G401 (cell line): ENCODE measurements at regions not wholly inside any gene's neighbourhood (a gene's known extent, or its start where the extent isn't known, plus 50 kb on each side); places are given as distances from the start of the nearest gene placed in this dataset.
"Not testable (repeated sequence)": the region's sequence is repeated elsewhere in the genome, so short reads cannot be mapped to it uniquely, and the experiment has no call there.

Experiments
- DNase-seq: peaks from one replicate; pipeline ENCODE4 v3.0.0-alpha.2; 2015; ENCODE audit warnings: low spot score
- in situ Hi-C: cut with HindIII; loops from 2 replicates; pipeline ENCODE4 v1.10.0; 2016; ENCODE audit warnings: low sequenced_read_pairs, mixed read lengths

DNA sequence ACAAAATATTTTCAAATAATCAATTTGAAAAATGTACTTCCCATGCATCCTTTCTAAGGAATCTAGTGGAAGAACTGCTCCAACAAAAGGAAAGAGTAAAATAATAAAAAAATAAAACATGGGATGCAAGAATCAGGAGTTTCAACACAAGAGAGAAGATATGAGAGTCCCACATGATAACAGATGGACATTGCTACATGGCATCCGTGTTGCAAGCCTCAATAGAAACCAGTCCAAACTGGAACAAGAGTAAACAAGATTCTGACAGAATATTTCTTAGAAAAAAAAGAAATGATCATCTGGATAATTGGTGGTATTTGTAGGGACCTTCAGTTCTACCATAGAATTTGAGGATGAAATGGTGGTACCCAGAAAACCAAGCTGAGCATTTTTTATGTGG, 186.8 kb downstream of the FRK start:
- no peak for DNase-seq
- in situ Hi-C loops, result no loop called here

- in situ Hi-C loops, result no loop called here
These were observed 190.2 kb downstream of the FRK start for GRCh38 chr6:115870464-115870863.

GRCh38 chr6:115865914-115866313, 194.8 kb downstream of the FRK start:
- in situ Hi-C loops, result no loop called here

More at GRCh38 chr6:115870464-115870863, 190.2 kb downstream of the FRK start:
- DNase-seq, result no peak

DNA sequence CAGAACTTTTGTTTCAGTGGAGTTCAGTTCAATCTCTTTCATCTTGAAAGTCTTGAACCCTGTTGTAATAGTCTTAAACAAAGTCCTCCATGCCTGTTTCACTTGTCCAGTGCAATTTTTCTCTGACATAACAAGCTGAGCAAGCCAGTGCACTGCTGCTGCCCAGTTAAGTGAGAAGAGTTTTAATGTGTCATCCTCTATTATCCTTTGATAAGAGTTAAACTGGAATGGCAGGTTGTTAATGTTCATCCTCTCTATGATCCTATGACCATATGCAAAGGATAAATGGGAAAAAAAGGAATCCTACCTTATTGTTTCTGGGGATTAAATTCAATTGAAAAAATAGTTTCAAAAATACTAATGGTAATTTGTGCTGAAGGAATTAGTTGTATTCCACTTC, 197.5 kb downstream of the FRK start:
- in situ Hi-C loops, result no loop called here
- DNase-seq, result no peak

More at GRCh38 chr6:115865914-115866313, 194.8 kb downstream of the FRK start:
- DNase-seq, result peak; percentile 3

GRCh38 chr6:115861658-115862057, 199.0 kb downstream of the FRK start:
- DNase-seq, in situ Hi-C loops: not testable (repeated sequence)

DNA sequence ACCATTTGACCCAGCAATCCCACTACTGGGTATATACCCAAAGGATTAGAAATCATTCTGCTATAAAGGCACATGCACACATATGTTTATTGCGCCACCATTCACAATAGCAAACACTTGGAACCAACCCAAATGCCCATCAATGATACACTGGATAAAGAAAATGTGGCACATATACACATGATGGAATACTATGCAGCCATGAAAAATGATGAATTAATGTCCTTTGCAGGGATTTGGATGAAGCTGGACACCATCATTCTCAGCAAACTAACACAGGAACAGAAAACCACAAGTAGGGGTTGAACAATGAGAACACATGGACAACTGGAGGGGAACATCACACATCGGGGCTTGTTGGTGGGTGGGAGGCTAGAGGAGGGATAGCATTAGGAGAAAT, 201.1 kb downstream of the FRK start:
- DNase-seq, in situ Hi-C loops: not testable (repeated sequence)

DNA sequence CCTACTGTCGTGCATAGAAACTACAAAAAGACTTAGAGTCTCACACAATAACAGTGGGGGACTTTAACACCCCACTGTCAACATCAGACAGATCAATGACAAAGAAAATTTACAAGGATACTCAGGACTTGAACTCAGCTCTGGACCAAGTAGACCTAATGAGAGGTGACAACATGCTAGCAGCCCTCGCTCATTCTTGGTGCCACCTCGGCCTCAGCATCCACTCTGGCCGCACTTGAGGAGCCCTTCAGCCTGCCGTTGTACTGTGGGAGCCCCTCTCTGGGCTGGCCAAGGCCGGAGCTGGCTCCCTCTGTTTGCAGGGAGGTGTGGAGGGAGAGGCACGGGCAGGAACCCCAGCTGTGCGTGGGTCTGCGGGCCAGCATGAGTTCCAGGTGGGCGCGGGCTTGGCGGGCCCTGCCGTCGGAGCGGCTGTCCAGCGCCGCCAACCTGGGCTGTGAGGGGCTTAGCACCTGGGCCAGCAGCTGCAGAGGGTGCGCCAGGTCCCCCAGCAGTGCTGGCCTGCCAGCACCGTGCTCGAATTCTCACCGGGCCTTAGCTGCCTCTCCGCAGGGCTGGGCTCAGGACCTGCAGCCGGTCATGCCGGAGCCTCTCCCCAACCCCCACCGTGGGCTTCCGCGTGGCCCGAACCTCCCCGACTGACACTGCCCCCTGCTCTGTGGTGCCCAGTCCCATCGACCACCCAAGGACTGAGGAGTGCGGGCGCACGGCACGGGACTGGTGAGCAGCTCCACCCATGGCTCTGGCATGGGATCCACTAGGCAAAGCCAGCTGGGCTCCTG, 205.6 kb downstream of the FRK start:
- in situ Hi-C loops, result no loop called here
- DNase-seq, result no peak

GRCh38 chr6:115847671-115848070, 213.0 kb downstream of the FRK start:
- in situ Hi-C loops, result no loop called here

GRCh38 chr6:115843945-115844344, 216.7 kb downstream of the FRK start:
- in situ Hi-C loops, result no loop called here

More at GRCh38 chr6:115847671-115848070, 213.0 kb downstream of the FRK start:
- no peak for DNase-seq

GRCh38 chr6:115842338-115842737, 218.4 kb downstream of the FRK start:
- in situ Hi-C loops, result no loop called here
- no peak for DNase-seq

More at GRCh38 chr6:115843945-115844344, 216.7 kb downstream of the FRK start:
- DNase-seq, result no peak

- in situ Hi-C loops, result no loop called here
- no peak for DNase-seq
These were observed 221.0 kb downstream of the FRK start for GRCh38 chr6:115839583-115840181.

DNA sequence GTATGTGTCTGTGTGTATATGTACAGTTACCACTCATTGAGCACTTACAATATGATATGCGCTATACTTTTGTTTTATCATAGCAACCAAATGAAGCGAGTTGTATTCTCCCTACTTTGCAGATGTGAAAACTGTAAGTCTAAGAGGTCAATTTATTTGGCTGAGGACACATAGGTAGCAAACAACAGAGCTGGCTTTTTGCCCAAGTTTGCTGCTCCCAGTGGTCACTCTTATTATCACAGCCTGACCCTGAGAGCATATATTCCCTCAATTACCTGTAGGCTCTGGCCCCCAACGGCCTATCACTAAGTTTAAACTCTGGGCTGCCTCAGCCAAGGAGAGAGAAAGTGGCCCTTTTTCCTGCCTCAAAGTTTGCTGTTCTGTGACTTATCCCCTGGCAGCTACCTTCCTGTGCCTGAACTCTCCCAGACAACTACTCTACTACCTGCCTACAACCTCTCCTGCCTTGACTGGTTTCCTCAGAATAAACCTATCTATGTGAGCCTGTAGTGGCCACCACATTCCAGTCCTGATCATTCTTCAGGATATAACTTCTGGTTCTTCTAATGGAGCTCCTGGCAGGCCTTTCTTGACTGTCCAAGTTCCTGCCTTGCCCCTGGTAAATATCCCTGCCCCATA, 221.8 kb downstream of the FRK start:
- DNase-seq, result no peak
- in situ Hi-C loops, result no loop called here

DNA sequence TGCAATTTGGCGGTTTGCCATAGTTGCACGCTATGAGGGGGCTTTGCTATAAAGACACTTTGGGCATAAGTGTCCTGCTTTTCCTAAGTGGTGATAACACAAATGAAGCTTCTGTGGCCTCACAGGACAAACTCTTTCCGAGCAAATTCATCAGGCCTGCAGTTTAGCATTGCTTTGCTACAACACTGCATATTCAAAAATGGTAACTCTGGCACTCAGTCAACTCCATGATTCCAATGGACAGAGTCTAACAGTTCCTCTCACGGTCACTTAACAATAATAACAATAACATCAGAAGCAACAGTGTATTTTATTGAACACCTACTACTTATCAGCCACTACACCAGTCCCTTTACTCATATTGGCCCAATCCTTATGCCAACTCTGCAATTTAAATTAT, 222.5 kb downstream of the FRK start:
- in situ Hi-C loops, result no loop called here

DNA sequence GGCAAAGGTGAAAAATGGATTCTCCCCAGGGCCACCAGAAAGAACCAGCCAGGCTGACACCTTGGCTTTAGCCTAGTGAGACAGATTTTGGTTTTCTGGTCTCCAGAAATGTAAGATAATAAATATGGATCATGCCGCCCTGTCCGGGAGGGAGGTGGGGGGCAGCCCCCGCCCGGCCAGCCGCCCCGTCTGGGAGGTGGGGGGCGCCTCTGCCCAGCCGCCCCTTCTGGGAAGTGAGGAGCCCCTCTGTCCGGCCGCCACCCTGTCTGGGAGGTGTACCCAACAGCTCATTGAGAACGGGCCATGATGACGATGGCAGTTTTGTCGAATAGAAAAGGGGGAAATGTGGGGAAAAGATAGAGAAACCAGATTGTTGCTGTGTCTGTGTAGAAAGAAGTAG, 224.3 kb downstream of the FRK start:
- in situ Hi-C loops, DNase-seq: not testable (repeated sequence)

More for the DNA sequence above, 222.5 kb downstream of the FRK start:
- DNase-seq, result no peak

DNA sequence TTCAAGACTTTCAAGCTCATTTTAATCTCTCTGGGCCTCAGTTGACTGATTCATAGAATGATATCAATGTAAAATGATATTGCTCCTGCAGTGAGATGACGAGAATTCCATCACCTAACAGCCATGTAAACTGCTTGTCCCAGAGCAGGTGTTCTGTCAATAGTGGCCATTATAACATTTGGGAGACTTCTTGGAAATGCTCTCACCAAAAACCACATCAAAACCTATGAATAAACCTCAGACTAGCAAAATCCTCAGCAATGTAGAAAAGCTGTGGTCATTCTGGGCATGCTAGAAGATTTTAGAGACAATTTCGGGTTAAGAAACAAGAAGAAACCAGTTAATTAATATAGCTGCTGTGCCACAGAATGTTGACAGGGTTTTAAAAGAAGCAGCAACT, 225.4 kb downstream of the FRK start:
- DNase-seq, result no peak
- in situ Hi-C loops, result no loop called here

GRCh38 chr6:115834542-115834941, 226.1 kb downstream of the FRK start:
- in situ Hi-C loops, DNase-seq: not testable (repeated sequence)

- DNase-seq, result no peak
- in situ Hi-C loops, result no loop called here
These were observed 227.9 kb downstream of the FRK start for GRCh38 chr6:115832786-115833185.

DNA sequence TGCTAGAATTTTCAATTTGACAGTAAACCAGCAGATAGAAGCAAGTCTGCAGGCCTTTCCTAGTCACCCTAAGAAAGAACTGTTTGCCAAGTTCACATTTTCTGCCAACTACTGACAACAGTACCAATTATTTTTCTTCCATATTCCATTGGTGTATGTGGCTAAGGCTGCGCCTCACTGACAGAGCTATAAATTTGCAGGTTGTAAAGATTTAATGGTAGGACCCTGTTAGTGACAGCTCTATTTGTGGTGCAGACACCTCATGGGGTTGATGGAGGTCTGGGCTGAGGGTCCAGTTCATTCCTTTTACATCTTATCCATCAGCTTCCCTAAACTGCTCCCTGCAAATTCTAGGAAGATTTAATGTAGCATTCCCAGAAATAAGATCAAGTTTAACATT, 228.5 kb downstream of the FRK start:
- DNase-seq, result no peak
- in situ Hi-C loops, result no loop called here

DNA sequence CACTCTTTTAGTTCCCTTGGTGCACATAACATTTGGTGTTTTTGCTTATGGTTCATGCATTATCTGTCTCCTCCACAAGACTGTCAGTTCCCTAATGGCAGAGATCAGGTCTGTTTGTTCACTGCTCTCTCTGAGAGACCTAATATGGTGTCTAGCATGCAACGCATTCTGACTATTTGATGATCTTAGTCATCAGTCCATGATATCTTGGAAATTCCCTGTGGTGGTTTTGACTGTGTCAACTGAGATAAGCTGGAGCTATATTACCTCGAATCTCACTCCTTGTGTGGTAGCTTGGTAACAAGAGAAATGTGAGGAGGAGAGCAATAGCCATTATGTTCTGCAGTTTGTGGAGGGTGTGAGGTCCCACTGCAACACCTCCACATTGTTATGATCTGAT, 229.8 kb downstream of the FRK start:
- in situ Hi-C loops, result no loop called here

DNA sequence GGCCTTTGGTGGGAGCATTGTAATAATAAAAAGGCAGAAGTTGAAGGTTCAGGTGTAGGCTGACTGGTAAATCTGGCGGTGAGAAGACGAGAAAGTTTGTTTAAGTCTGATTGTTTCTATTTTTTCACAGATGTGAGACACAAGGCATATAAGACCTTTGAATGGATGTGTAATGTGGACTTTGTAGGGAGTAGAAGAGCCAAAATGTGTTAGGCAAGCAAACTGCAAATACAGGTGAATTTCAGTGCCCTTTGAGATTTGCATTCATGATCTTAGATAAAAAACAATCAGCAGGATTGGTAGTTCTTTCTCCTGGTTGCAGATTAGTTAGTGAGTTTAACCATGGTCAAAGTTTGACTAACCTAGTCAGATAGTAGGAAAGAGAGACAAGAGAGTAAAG, 238.9 kb downstream of the FRK start:
- no peak for DNase-seq
- in situ Hi-C loops, result no loop called here

More for the DNA sequence above, 229.8 kb downstream of the FRK start:
- no peak for DNase-seq
